NCI-H82 (cell line): ENCODE measurements at regions not wholly inside any gene's neighbourhood (a gene's known extent, or its start where the extent isn't known, plus 50 kb on each side); places are given as distances from the start of the nearest gene placed in this dataset.

Source experiments
- DNase-seq: peaks from one replicate; lab custom pipeline; 2025; lab: John Stamatoyannopoulos, UW

- DNase-seq, result no peak
These were observed 647.8 kb downstream of the SATB2 start for GRCh38 chr2:198809976-198810375.

GRCh38 chr2:198807131-198807530 lies 650.6 kb downstream of the SATB2 start:
- DNase-seq, result no peak

GRCh38 chr2:198795419-198795818 lies 662.3 kb downstream of the SATB2 start:
- DNase-seq, result no peak

GRCh38 chr2:198791623-198792022 lies 666.1 kb downstream of the SATB2 start:
- no peak for DNase-seq

GRCh38 chr2:198788676-198789075 lies 669.1 kb downstream of the SATB2 start:
- no peak for DNase-seq

- DNase-seq, result no peak
These were observed 675.0 kb downstream of the SATB2 start for GRCh38 chr2:198782734-198783133.

- no peak for DNase-seq
These were observed 680.9 kb downstream of the SATB2 start for GRCh38 chr2:198776616-198777406.

GRCh38 chr2:198775737-198776136 lies 682.0 kb downstream of the SATB2 start:
- DNase-seq, result no peak

GRCh38 chr2:198774576-198774975 lies 683.2 kb downstream of the SATB2 start:
- no peak for DNase-seq

GRCh38 chr2:198767694-198768093 lies 690.0 kb downstream of the SATB2 start:
- no peak for DNase-seq

- DNase-seq, result no peak
These were observed 693.9 kb downstream of the SATB2 start for GRCh38 chr2:198763793-198764192.

GRCh38 chr2:198762441-198762840 lies 695.3 kb downstream of the SATB2 start:
- DNase-seq, result no peak

GRCh38 chr2:198757069-198757468 lies 700.7 kb downstream of the SATB2 start:
- no peak for DNase-seq

GRCh38 chr2:198756166-198756565 lies 701.6 kb downstream of the SATB2 start:
- DNase-seq, result no peak

- no peak for DNase-seq
These were observed 704.6 kb downstream of the SATB2 start for GRCh38 chr2:198753101-198753500.

- DNase-seq, result no peak
These were observed 708.4 kb downstream of the SATB2 start for GRCh38 chr2:198749364-198749763.

GRCh38 chr2:198731842-198732399 lies 725.8 kb downstream of the SATB2 start:
- DNase-seq, result no peak

- no peak for DNase-seq
These were observed 737.5 kb downstream of the SATB2 start for GRCh38 chr2:198720266-198720665.

- DNase-seq, result no peak
These were observed 740.3 kb downstream of the SATB2 start for GRCh38 chr2:198717451-198717850.

- no peak for DNase-seq
These were observed 742.4 kb downstream of the SATB2 start for GRCh38 chr2:198715302-198715835.

GRCh38 chr2:198712485-198712884 lies 745.3 kb downstream of the SATB2 start:
- DNase-seq, result no peak

GRCh38 chr2:198711484-198711883 lies 746.3 kb downstream of the SATB2 start:
- no peak for DNase-seq

GRCh38 chr2:198710562-198710961 lies 747.2 kb downstream of the SATB2 start:
- no peak for DNase-seq
